Endothelial cell (in vitro differentiated cells): ENCODE measurements at regions not wholly inside any gene's neighbourhood (a gene's known extent, or its start where the extent isn't known, plus 50 kb on each side); places are given as distances from the start of the nearest gene placed in this dataset.

Source experiments
- DNase-seq: peaks from one replicate; pipeline ENCODE4 v3.0.0; 2021; ENCODE audit warnings: low spot score
- H3K27ac Mint-ChIP-seq: one replicate; pipeline ENCODE4 v1.8.0; 2021; ENCODE audit warnings: mixed read lengths, inconsistent platforms; ENCODE audit not compliant: unreplicated experiment
- H3K27me3 Mint-ChIP-seq: one replicate; pipeline ENCODE4 v1.8.0; 2021; ENCODE audit warnings: mild to moderate bottlenecking, moderate library complexity, mixed read lengths, inconsistent platforms; ENCODE audit not compliant: unreplicated experiment
- H3K36me3 Mint-ChIP-seq: one replicate; pipeline ENCODE4 v1.8.0; 2021; ENCODE audit warnings: mild to moderate bottlenecking, low read depth, mixed read lengths, inconsistent platforms; ENCODE audit not compliant: unreplicated experiment
- H3K4me1 Mint-ChIP-seq: one replicate; pipeline ENCODE4 v1.8.0; 2021; ENCODE audit warnings: mild to moderate bottlenecking, mixed read lengths, inconsistent platforms; ENCODE audit not compliant: unreplicated experiment
- H3K4me3 Mint-ChIP-seq: one replicate; pipeline ENCODE4 v1.8.0; 2021; ENCODE audit warnings: mild to moderate bottlenecking, mixed read lengths, inconsistent platforms; ENCODE audit not compliant: unreplicated experiment
- H3K9me3 Mint-ChIP-seq: one replicate; pipeline ENCODE4 v1.8.0; 2021; ENCODE audit warnings: mixed read lengths, inconsistent platforms; ENCODE audit not compliant: unreplicated experiment
- CTCF ChIP-seq: fragments of 200-600 bp; sonication (generic); IDR thresholded peaks from one replicate; pipeline ENCODE4 v1.5.0; 2021; ENCODE audit warnings: antibody characterized with exemption; ENCODE audit not compliant: unreplicated experiment

- Mint-ChIP-seq H3K27ac (no peak overlapping the region), H3K27me3 (peaks cover 2% of the 10 kb centered on the region), H3K36me3 (no peaks in the 10 kb centered on the region), H3K4me1 (peaks cover 3% of the 10 kb centered on the region), H3K9me3 (no peaks in the 10 kb centered on the region), H3K4me3 (no peak overlapping the region)
- TF ChIP-seq CTCF = no peak
- no peak for DNase-seq
Measured at GRCh38 chr2:221044781-221045180, 527.3 kb downstream of the EPHA4 start.

GRCh38 chr2:221050020-221050795, 521.9 kb downstream of the EPHA4 start:
- DNase-seq = no peak
- no peaks in the 10 kb centered on the region for H3K36me3 Mint-ChIP-seq
- H3K4me3 Mint-ChIP-seq = no peak overlapping the region
- no peak overlapping the region for H3K27ac Mint-ChIP-seq
- H3K9me3 Mint-ChIP-seq = no peaks in the 10 kb centered on the region
- H3K27me3 Mint-ChIP-seq = no peaks in the 10 kb centered on the region
- no peak for TF ChIP-seq CTCF
- H3K4me1 Mint-ChIP-seq = peaks cover 3% of the 10 kb centered on the region

- TF ChIP-seq CTCF = no peak
- no peak for DNase-seq
- Mint-ChIP-seq H3K4me3 (no peak overlapping the region), H3K4me1 (peaks cover 3% of the 10 kb centered on the region), H3K9me3 (no peaks in the 10 kb centered on the region), H3K27ac (no peak overlapping the region), H3K36me3 (no peaks in the 10 kb centered on the region), H3K27me3 (no peaks in the 10 kb centered on the region)
Measured at GRCh38 chr2:221051162-221051561, 520.9 kb downstream of the EPHA4 start.

GRCh38 chr2:221060376-221060775, 511.7 kb downstream of the EPHA4 start:
- Mint-ChIP-seq H3K4me1 (no peaks in the 10 kb centered on the region), H3K27ac (no peak overlapping the region), H3K9me3 (no peaks in the 10 kb centered on the region), H3K4me3 (no peak overlapping the region), H3K36me3 (no peaks in the 10 kb centered on the region), H3K27me3 (no peaks in the 10 kb centered on the region)
- no peak for DNase-seq
- TF ChIP-seq CTCF = no peak

GRCh38 chr2:221063568-221063967, 508.5 kb downstream of the EPHA4 start:
- Mint-ChIP-seq H3K9me3 (no peaks in the 10 kb centered on the region), H3K36me3 (no peaks in the 10 kb centered on the region), H3K27ac (no peak overlapping the region), H3K27me3 (no peaks in the 10 kb centered on the region), H3K4me3 (no peak overlapping the region), H3K4me1 (no peaks in the 10 kb centered on the region)
- DNase-seq = no peak
- no peak for TF ChIP-seq CTCF
